Vagina (tissue), 2 donors: ENCODE measurements at regions not wholly inside any gene's neighbourhood (a gene's known extent, or its start where the extent isn't known, plus 50 kb on each side); places are given as distances from the start of the nearest gene placed in this dataset.

Source experiments
- DNase-seq, 2 donors: peaks; one replicate each; pipeline ENCODE4 v3.0.0-alpha.2; 2017; ENCODE audit errors: extremely low spot score in 2 of 2
- H3K27ac ChIP-seq: fragments of 200-600 bp; sonication (generic); one replicate; pipeline ENCODE4 v1.5.1; 2019
- H3K27me3 ChIP-seq: fragments of 200-600 bp; sonication (generic); one replicate; pipeline ENCODE4 v1.5.1; 2019
- H3K36me3 ChIP-seq, 2 donors: fragments of 200-600 bp; sonication (generic); one replicate each; pipeline ENCODE4 v1.5.1; 2017 to 2019
- H3K4me1 ChIP-seq: fragments of 200-600 bp; sonication (generic); one replicate; pipeline ENCODE4 v1.5.1; 2019
- H3K4me3 ChIP-seq, 2 donors: fragments of 200-600 bp; sonication (generic); 1 replicate in 1 of 2; 2 replicates in 1 of 2; pipeline ENCODE4 v1.5.1; 2016 to 2019
- H3K9me3 ChIP-seq: fragments of 200-600 bp; sonication (generic); one replicate; pipeline ENCODE4 v1.5.1; 2019
- POLR2A ChIP-seq, 2 donors: fragments of 450-650 bp; IDR thresholded peaks; one replicate each; pipeline ENCODE4 v1.6.1; 2017; ENCODE audit warnings: antibody characterized with exemption in 2 of 2, mild to moderate bottlenecking in 2 of 2, moderate library complexity in 2 of 2
- POLR2AphosphoS5 ChIP-seq, 2 donors: sonication (generic); formaldehyde crosslinking; IDR thresholded peaks; one replicate each; pipeline ENCODE4 v1.9.0; 2017; ENCODE audit warnings: antibody characterized with exemption in 2 of 2, mild to moderate bottlenecking in 2 of 2, low read depth in 1 of 2; ENCODE audit not compliant: insufficient read depth in 1 of 2
- intact Hi-C: fragments of 100-400 bp; cut with DNase I; formaldehyde crosslinking; loops from one replicate; pipeline ENCODE4 v1.15.1; 2023
- TF ChIP-seq, protein P1 (sequence below), 3 experiments: fragments of 450-650 bp in 2 of 3; fragments of 200-600 bp in 1 of 3; sonication (generic) in 1 of 3; IDR thresholded peaks; one replicate each; pipeline ENCODE4 v1.5.1; 2017 to 2019; ENCODE audit warnings: antibody characterized with exemption in 3 of 3, mild to moderate bottlenecking in 2 of 3, moderate library complexity in 2 of 3

DNA sequence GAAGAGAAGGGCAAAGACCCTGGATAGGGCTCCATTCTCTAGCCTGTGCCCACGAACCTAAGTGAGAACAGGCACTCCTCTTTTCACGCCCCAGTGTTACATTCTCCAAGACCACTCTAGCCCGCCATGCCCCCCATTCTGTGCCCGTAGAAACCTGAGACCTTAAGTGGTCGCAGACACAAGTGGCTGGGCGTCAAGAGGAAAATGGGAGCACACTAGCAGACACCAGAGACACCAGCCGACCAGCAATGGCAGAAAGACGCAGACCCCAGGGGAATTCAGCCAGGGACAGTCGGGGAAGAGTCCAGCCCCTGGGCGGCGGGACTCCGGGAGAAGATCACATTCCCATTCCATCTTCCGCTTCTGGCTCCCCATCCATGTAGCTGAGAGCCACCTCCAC lies 2027.9 kb downstream of the PCDH7 start:
- Histone ChIP-seq H3K9me3 (no peaks in the 10 kb centered on the region), H3K36me3 (no peaks in the 10 kb centered on the region), H3K4me1 (no peaks in the 10 kb centered on the region), H3K27ac (no peak overlapping the region), H3K27me3 (no peaks in the 10 kb centered on the region), H3K4me3 (no peak overlapping the region)
- intact Hi-C loops = no loop called here
- no peak for TF ChIP-seq POLR2AphosphoS5 (IDR thresholded peaks at IDR 0.05; ENCODE audit: insufficient read depth in 1 of 2, low read depth in 1 of 2)
- TF ChIP-seq POLR2A (IDR thresholded peaks at IDR 0.05) = no peak
- no peak for DNase-seq

DNA sequence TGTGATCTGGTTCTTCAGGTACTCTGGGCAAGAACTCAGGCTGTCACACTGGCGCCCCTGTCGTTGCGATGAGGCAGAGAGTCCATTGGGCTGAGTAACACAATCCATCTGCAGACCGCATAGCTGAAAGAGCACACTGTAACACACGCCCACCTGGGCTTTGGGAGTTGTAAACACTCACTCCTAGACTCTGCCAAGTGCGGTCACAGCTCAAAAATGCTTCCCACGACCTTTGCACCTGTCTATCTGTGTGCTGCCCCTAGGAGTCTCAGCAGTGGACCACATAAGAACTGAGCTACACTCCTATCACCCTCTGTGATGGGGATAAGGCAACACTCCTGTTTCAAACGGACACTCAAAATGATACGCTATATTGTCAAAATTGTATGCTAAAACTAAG lies 2028.3 kb downstream of the PCDH7 start:
- DNase-seq = no peak
- intact Hi-C loops = no loop called here
- Histone ChIP-seq H3K27ac (no peak overlapping the region), H3K4me1 (no peaks in the 10 kb centered on the region), H3K4me3 (no peak overlapping the region), H3K27me3 (no peaks in the 10 kb centered on the region), H3K36me3 (no peaks in the 10 kb centered on the region), H3K9me3 (no peaks in the 10 kb centered on the region)
- TF ChIP-seq POLR2AphosphoS5 (IDR thresholded peaks at IDR 0.05; ENCODE audit: insufficient read depth in 1 of 2, low read depth in 1 of 2) (no peak), POLR2A (IDR thresholded peaks at IDR 0.05) (no peak)
- TF ChIP-seq, protein P1, sequence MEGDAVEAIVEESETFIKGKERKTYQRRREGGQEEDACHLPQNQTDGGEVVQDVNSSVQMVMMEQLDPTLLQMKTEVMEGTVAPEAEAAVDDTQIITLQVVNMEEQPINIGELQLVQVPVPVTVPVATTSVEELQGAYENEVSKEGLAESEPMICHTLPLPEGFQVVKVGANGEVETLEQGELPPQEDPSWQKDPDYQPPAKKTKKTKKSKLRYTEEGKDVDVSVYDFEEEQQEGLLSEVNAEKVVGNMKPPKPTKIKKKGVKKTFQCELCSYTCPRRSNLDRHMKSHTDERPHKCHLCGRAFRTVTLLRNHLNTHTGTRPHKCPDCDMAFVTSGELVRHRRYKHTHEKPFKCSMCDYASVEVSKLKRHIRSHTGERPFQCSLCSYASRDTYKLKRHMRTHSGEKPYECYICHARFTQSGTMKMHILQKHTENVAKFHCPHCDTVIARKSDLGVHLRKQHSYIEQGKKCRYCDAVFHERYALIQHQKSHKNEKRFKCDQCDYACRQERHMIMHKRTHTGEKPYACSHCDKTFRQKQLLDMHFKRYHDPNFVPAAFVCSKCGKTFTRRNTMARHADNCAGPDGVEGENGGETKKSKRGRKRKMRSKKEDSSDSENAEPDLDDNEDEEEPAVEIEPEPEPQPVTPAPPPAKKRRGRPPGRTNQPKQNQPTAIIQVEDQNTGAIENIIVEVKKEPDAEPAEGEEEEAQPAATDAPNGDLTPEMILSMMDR (IDR thresholded peaks at IDR 0.05) = no peak

DNA sequence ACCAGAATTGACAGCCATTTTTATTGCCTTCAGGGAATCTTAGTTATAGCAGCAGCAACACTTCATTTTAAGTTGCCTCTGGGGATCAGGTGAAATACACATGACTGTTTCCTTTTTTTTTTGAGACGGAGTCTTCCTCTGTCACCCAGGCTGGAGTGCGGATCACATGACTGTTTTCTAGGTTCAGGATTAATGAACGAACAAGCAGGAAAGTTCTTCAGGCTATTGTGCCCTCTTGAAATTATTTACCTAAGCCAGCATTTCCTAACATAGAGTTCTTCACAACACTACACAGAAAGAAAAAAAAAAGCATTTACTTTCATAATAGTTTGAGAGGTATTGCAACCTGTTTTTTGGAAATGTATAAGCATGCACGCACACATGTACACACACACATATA lies 2032.8 kb downstream of the PCDH7 start:
- Histone ChIP-seq H3K27ac (no peak overlapping the region), H3K36me3 (no peaks in the 10 kb centered on the region), H3K4me3 (no peak overlapping the region), H3K9me3 (no peaks in the 10 kb centered on the region), H3K27me3 (no peaks in the 10 kb centered on the region), H3K4me1 (no peaks in the 10 kb centered on the region)
- no peak for TF ChIP-seq POLR2A (IDR thresholded peaks at IDR 0.05)
- TF ChIP-seq, protein P1 (IDR thresholded peaks at IDR 0.05) = no peak
- TF ChIP-seq POLR2AphosphoS5 (IDR thresholded peaks at IDR 0.05; ENCODE audit: insufficient read depth in 1 of 2, low read depth in 1 of 2) = no peak
- intact Hi-C loops = no loop called here
- no peak for DNase-seq

DNA sequence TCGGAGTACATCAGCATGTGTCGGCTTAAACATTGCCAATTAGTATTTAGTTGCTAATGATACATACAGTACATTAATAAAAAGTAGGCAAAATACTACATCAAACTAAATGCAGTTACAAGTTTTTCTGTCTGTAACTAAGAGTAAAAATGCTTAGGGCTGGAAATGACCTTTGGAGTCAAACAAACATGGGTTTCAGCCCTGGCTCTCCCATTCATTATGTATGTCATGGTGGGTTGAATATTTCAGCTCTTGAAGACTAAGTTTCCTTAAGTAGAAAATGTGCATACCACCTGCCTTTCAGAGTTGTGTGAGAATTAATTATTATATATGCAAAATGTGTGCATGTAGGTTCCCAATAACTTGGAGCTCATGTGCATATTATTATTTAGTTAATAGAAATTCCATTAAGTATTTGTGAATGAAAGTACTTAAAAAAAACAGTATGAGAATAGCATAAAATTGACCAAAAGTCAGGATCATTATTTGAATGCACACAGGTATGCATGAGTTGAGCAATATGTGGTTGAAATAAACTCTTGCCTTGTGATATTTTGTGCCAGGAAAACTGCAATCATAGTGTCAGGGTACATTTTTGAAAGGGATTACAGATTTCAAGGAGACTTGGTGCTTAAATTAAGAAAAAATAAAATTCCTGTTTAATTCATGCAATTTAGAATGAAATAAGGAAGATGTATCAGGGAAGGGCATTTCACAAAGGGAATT lies 2048.7 kb downstream of the PCDH7 start:
- H3K27ac ChIP-seq = no peak overlapping the region
- intact Hi-C loops = no loop called here
- H3K4me1 ChIP-seq = no peaks in the 10 kb centered on the region
- no peak for DNase-seq
- no peaks in the 10 kb centered on the region for H3K27me3 ChIP-seq
- no peak overlapping the region for H3K4me3 ChIP-seq
- H3K36me3 ChIP-seq = no peaks in the 10 kb centered on the region
- TF ChIP-seq, protein P1 (IDR thresholded peaks at IDR 0.05) = no peak
- no peak for TF ChIP-seq POLR2A (IDR thresholded peaks at IDR 0.05)
- no peak for TF ChIP-seq POLR2AphosphoS5 (IDR thresholded peaks at IDR 0.05; ENCODE audit: insufficient read depth in 1 of 2, low read depth in 1 of 2)
- no peaks in the 10 kb centered on the region for H3K9me3 ChIP-seq

DNA sequence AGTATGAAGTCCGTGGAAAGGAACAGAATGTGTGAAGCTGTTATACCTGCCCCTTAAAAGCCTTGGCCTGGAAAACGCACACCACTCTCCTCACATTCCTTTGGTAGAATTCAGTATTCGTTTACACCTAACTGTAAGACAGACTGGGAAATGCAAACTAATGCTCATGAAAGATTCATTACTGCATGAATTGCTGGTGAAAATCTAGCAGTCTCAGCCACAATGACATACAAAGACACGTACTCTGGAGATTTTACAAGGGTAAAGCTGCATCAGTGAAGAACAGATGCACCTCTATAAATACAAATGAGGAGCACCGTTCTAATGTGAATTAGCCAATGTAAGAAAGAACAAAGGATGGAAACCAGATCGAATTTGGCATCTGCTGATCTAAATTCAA lies 2051.3 kb downstream of the PCDH7 start:
- intact Hi-C loops = no loop called here
- Histone ChIP-seq H3K4me3 (no peak overlapping the region), H3K27me3 (no peaks in the 10 kb centered on the region), H3K9me3 (no peaks in the 10 kb centered on the region), H3K27ac (no peak overlapping the region), H3K4me1 (no peaks in the 10 kb centered on the region), H3K36me3 (no peaks in the 10 kb centered on the region)
- TF ChIP-seq POLR2AphosphoS5 (IDR thresholded peaks at IDR 0.05; ENCODE audit: insufficient read depth in 1 of 2, low read depth in 1 of 2) (no peak), POLR2A (IDR thresholded peaks at IDR 0.05) (no peak)
- TF ChIP-seq, protein P1 (IDR thresholded peaks at IDR 0.05) = no peak
- no peak for DNase-seq
